GM12872 (cell line): ENCODE measurements at regions not wholly inside any gene's neighbourhood (a gene's known extent, or its start where the extent isn't known, plus 50 kb on each side); places are given as distances from the start of the nearest gene placed in this dataset.

Source experiments
- TF ChIP-seq, protein P1 (sequence below): IDR thresholded peaks from 3 replicates; pipeline ENCODE4 v1.5.1; 2011; ENCODE audit warnings: low read depth, mild to moderate bottlenecking, low read length, moderate library complexity; ENCODE audit not compliant: insufficient read depth

- TF ChIP-seq, protein P1, sequence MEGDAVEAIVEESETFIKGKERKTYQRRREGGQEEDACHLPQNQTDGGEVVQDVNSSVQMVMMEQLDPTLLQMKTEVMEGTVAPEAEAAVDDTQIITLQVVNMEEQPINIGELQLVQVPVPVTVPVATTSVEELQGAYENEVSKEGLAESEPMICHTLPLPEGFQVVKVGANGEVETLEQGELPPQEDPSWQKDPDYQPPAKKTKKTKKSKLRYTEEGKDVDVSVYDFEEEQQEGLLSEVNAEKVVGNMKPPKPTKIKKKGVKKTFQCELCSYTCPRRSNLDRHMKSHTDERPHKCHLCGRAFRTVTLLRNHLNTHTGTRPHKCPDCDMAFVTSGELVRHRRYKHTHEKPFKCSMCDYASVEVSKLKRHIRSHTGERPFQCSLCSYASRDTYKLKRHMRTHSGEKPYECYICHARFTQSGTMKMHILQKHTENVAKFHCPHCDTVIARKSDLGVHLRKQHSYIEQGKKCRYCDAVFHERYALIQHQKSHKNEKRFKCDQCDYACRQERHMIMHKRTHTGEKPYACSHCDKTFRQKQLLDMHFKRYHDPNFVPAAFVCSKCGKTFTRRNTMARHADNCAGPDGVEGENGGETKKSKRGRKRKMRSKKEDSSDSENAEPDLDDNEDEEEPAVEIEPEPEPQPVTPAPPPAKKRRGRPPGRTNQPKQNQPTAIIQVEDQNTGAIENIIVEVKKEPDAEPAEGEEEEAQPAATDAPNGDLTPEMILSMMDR = no peak
Observed at GRCh38 chrX:131938749-131939148, 84.4 kb upstream of the STK26 start.

DNA sequence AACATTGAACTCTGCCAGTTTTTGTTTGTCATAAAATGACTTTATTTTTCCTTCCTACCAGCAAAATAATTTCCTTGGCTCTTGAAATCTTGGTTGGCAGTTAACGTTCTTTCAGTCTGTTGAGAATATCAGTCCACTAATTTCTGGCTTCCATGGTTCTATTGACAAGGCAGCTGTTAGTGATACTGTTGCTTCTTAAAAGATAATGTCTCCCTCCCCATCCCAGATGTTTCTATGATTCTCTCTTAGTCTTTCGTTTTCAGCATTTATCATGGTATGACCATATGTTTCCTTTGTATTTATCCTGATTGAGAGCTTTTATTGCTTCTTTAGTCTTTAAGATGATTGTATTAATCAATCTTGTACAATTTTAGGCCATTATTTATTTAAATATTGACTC, 81.1 kb upstream of the STK26 start:
- TF ChIP-seq, protein P1 = no peak

DNA sequence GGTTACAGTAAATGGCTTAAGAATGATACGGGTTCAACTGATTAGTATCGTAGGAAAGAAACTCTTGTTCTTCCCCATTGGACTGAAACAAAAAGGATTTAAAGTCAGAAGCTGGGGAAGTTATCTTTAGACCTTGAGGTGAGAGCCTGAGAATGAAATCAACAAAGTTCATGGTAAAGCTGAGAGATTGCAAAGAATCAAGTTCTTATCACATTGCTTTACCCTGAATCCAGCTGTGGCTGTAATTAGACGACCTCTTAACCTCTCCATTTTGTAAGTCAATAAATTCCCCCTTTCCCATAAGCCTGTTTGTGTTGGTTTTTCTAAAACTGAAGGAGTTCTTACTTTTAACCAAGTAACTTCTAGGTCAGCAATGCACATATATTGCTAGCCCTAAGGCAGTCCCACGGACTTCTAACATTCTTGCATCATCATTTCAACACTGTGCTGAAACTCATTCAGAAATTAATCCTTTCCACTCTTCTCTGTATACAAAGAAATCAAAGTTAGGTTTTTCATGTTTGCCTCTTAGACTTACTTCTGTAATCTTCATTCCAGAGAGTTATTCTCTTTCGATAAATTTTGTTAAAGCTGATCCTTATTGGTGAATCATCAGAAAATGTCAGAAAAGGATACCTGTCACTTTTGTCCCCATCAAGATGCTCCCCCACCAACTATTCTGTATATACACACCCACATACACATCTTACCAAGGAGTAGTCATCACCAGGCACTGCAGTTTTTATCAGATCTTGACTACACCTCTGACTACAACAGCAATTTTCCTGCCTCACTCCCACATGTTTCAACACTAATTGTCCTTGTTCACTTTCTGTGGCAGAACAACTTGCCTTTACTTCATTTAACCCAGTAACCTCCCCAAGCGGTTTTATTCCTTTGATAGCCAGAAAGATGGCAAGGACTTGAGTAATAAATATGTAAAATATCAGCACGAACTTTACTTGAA, 77.9 kb upstream of the STK26 start:
- TF ChIP-seq, protein P1 = no peak

DNA sequence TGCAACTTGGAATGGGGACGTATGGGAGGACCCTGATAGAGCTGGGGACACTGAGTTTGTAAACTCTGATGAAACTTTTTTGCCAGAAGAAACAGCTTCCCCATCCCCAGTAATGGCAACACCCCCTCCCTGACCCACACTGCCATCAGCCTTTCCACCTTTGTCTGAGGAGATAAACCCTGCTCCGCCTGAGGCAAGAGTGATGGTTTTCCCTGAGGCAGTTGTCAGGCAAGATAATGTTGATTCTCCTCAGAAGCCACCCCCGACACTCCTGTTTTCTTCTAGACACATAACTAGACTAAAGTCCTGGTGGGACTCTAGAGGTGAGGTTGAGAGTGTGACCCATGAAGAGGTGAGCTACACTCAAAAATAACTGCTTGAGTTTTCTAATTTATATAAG, 71.9 kb upstream of the STK26 start:
- TF ChIP-seq, protein P1 = no peak

GRCh38 chrX:131955099-131955777, 67.9 kb upstream of the STK26 start:
- TF ChIP-seq, protein P1 = no peak

GRCh38 chrX:131958724-131959123, 64.4 kb upstream of the STK26 start:
- TF ChIP-seq, protein P1 = no peak

- TF ChIP-seq, protein P1 = no peak
Observed at GRCh38 chrX:131970347-131970746, 52.8 kb upstream of the STK26 start.
